Pancreas (tissue), 10 donors: ENCODE measurements at regions not wholly inside any gene's neighbourhood (a gene's known extent, or its start where the extent isn't known, plus 50 kb on each side); places are given as distances from the start of the nearest gene placed in this dataset.

Experiments used
- ATAC-seq, 4 donors: fragments of 200-7000 bp; cut with Tn5 transposase; one replicate each; pipeline versions ENCODE4 v1.8.0 to v1.9.1; 2020; ENCODE audit warnings: mild to moderate bottlenecking in 4 of 4, moderate library complexity in 4 of 4
- DNase-seq, 6 donors: peaks; one replicate each; pipeline ENCODE4 v3.0.0-alpha.2; 2020
- FAIRE-seq: peaks from 2 replicates; lab custom pipeline; 2012; peaks lifted over from hg19 to GRCh38; lab: Jason Lieb, UNC
- H3K27ac ChIP-seq, 4 donors: fragments of 200-600 bp; sonication (generic); 1 replicate in 3 of 4; 2 replicates in 1 of 4; pipeline versions ENCODE4 v1.5.0 to v1.8.0; 2020
- H3K27me3 ChIP-seq, 4 donors: fragments of 200-600 bp; one replicate each; pipeline ENCODE4 v1.8.0; 2021
- H3K36me3 ChIP-seq, 3 donors: fragments of 200-600 bp; sonication (generic) in 1 of 3; one replicate each; pipeline versions ENCODE4 v1.5.0 to v1.8.0; 2020 to 2021
- H3K4me1 ChIP-seq, 3 donors: fragments of 200-600 bp; one replicate each; pipeline ENCODE4 v1.8.0; 2021
- H3K4me3 ChIP-seq, 4 donors: fragments of 200-600 bp; sonication (generic) in 2 of 4; one replicate each; pipeline versions ENCODE4 v1.5.0 to v1.8.0; 2020 to 2021
- H3K9me3 ChIP-seq, 4 donors: fragments of 200-600 bp; one replicate each; pipeline ENCODE4 v1.8.0; 2021
- CTCF ChIP-seq, 4 donors: fragments of 200-600 bp; sonication (generic) in 3 of 4; IDR thresholded peaks; one replicate each; pipeline versions ENCODE4 v1.5.0 to v1.8.0; 2021; ENCODE audit warnings: antibody characterized with exemption in 4 of 4
- WGBS, 2 donors: extraction: QIAGEN DNeasy Blood & Tissue Kit; methylation state at CpG; one replicate each; pipeline ENCODE4 v1.1.7; 2013; 5-methylcytosine and 5-hydroxymethylcytosine counted together
- intact Hi-C, 3 donors: fragments of 100-400 bp; cut with DNase I; formaldehyde crosslinking; loops; one replicate each; pipeline versions ENCODE4 v1.11.1 to v1.14.2; 2022
- donor health status: healthy with polysubstance abuse.
- donor health status: DM: no; HTN: no; CAD: no; lungs with moderate emphysema.
- donor health status: DM: no; HTN: no; CAD: no.
- donor health status: control.
- donor health status: control.
- donor health status: Bipolar disorder and iron deficiency.
- donor health status: DM: yes; HTN: yes; CAD: no.
- donor health status: DM: no; HTN: no; CAD: no.
- donor health status: DM: no; HTN: no; CAD: no.
- donor health status: DM: yes; HTN: yes; CAD: no.

- H3K4me1 ChIP-seq: no peaks in the 10 kb centered on the region
- no peak overlapping the region for H3K27ac ChIP-seq
- no peaks in the 10 kb centered on the region for H3K9me3 ChIP-seq
- DNase-seq (no peak), FAIRE-seq (no peak), ATAC-seq (no peak)
- no peak overlapping the region for H3K4me3 ChIP-seq
- WGBS, 2 donors: 10 to 17% methylated on average over 3 of the region's 3 CpGs
- H3K36me3 ChIP-seq: no peaks in the 10 kb centered on the region
- H3K27me3 ChIP-seq: peaks cover 0 to 6% (median 0%) of the 10 kb centered on the region in 4 donors
- intact Hi-C loops: no loop called here
- no peak for TF ChIP-seq CTCF (IDR thresholded peaks at IDR 0.05)
Observed at GRCh38 chr5:145130996-145131395, 704.1 kb downstream of the PRELID2 start.

- no peak overlapping the region for H3K27ac ChIP-seq
- H3K36me3 ChIP-seq: no peaks in the 10 kb centered on the region
- no peaks in the 10 kb centered on the region for H3K4me1 ChIP-seq
- WGBS, 2 donors: 87 to 91% methylated on average over 5 of the region's 5 CpGs
- ATAC-seq (no peak), DNase-seq (no peak), FAIRE-seq (no peak)
- no peaks in the 10 kb centered on the region for H3K9me3 ChIP-seq
- no peak overlapping the region for H3K4me3 ChIP-seq
- no peak for TF ChIP-seq CTCF (IDR thresholded peaks at IDR 0.05)
- intact Hi-C loops: no loop called here
- peaks cover 0 to 6% (median 0%) of the 10 kb centered on the region in 4 donors for H3K27me3 ChIP-seq
Observed at GRCh38 chr5:145129797-145130196, 705.3 kb downstream of the PRELID2 start.

GRCh38 chr5:145124806-145125205 lies 710.3 kb downstream of the PRELID2 start:
- no peak for FAIRE-seq
- WGBS, 2 donors: 56 to 77% methylated on average over 3 of the region's 3 CpGs

GRCh38 chr5:145118611-145119010 lies 716.5 kb downstream of the PRELID2 start:
- Histone ChIP-seq H3K4me3 (no peak overlapping the region), H3K36me3 (no peaks in the 10 kb centered on the region), H3K27me3 (no peaks in the 10 kb centered on the region), H3K4me1 (no peaks in the 10 kb centered on the region), H3K9me3 (no peaks in the 10 kb centered on the region), H3K27ac (no peak overlapping the region)
- no peak for TF ChIP-seq CTCF (IDR thresholded peaks at IDR 0.05)
- FAIRE-seq (no peak), ATAC-seq (no peak), DNase-seq (no peak)
- intact Hi-C loops: no loop called here
- WGBS, 2 donors: 79 to 92% methylated on average over 2 of the region's 2 CpGs

More at GRCh38 chr5:145124806-145125205, 710.3 kb downstream of the PRELID2 start:
- Histone ChIP-seq H3K27me3 (peaks cover 0 to 6% (median 0%) of the 10 kb centered on the region in 4 donors), H3K27ac (no peak overlapping the region), H3K4me3 (no peak overlapping the region), H3K4me1 (no peaks in the 10 kb centered on the region), H3K9me3 (no peaks in the 10 kb centered on the region), H3K36me3 (no peaks in the 10 kb centered on the region)
- DNase-seq: no peak
- no peak for TF ChIP-seq CTCF (IDR thresholded peaks at IDR 0.05)
- no peak for ATAC-seq
- intact Hi-C loops: no loop called here

GRCh38 chr5:145118127-145118526 lies 717.0 kb downstream of the PRELID2 start:
- 75 to 84% methylated on average over 1 of the region's 1 CpG for WGBS, 2 donors
- ATAC-seq (no peak), DNase-seq (no peak), FAIRE-seq (no peak)
- no peaks in the 10 kb centered on the region for H3K36me3 ChIP-seq
- H3K9me3 ChIP-seq: no peaks in the 10 kb centered on the region
- no peaks in the 10 kb centered on the region for H3K27me3 ChIP-seq
- intact Hi-C loops: no loop called here
- H3K27ac ChIP-seq: no peak overlapping the region
- H3K4me1 ChIP-seq: no peaks in the 10 kb centered on the region
- H3K4me3 ChIP-seq: no peak overlapping the region
- TF ChIP-seq CTCF (IDR thresholded peaks at IDR 0.05): no peak
